ENCODE measurements at regions not wholly inside any gene's neighbourhood (a gene's known extent, or its start where the extent isn't known, plus 50 kb on each side); places are given as distances from the start of the nearest gene placed in this dataset.

- TF ChIP-seq CTCF (IDR thresholded peaks at IDR 0.05; ENCODE audit: low read depth, low read length), result no peak
- no peak for TF ChIP-seq EZH2phosphoT487 (IDR thresholded peaks at IDR 0.05; ENCODE audit: low read depth)
Observed at GRCh38 chr3:106338582-106339214, 469.9 kb upstream of the CBLB start.
